BJ (cell line): ENCODE measurements at regions not wholly inside any gene's neighbourhood (a gene's known extent, or its start where the extent isn't known, plus 50 kb on each side); places are given as distances from the start of the nearest gene placed in this dataset.

ENCODE experiments used
- CTCF ChIA-PET: fragments of 350-600 bp; formaldehyde crosslinking; extraction: SDS; loops from one replicate; lab custom pipeline; 2021; ENCODE audit warnings: antibody characterized with exemption, inconsistent platforms; lab: Yijun Ruan, JAX
- POLR2A ChIA-PET: fragments of 300-600 bp; sonication (Branson Sonifier 250); formaldehyde crosslinking; extraction: SDS; loops from one replicate; lab custom pipeline; 2021; ENCODE audit warnings: antibody characterized with exemption; lab: Charles Lee
- DNase-seq: peaks from one replicate; pipeline ENCODE4 v3.0.0-alpha.2; 2011; ENCODE audit warnings: low read depth
- H3K27me3 ChIP-seq: 2 replicates; pipeline ENCODE4 v1.6.0; 2011; ENCODE audit warnings: low read length; ENCODE audit not compliant: control insufficient read depth, insufficient read depth
- H3K36me3 ChIP-seq: 2 replicates; pipeline ENCODE4 v1.5.1; 2011; ENCODE audit warnings: low read length; ENCODE audit not compliant: control insufficient read depth, insufficient read depth
- H3K4me3 ChIP-seq: 2 replicates; pipeline ENCODE4 v1.5.1; 2011; ENCODE audit warnings: low read depth, mild to moderate bottlenecking, control low read depth, low read length
- CTCF ChIP-seq: IDR thresholded peaks from 2 replicates; pipeline ENCODE4 v1.5.1; 2011; ENCODE audit warnings: low read depth, mild to moderate bottlenecking, control low read depth, inconsistent platforms, low read length, moderate library complexity; ENCODE audit not compliant: insufficient read depth

GRCh38 chrX:94454159-94454558, 780.2 kb downstream of the FAM133A start:
- no peak for DNase-seq
- no peaks in the 10 kb centered on the region for H3K27me3 ChIP-seq

GRCh38 chrX:94454606-94455005, 780.6 kb downstream of the FAM133A start:
- no peak for DNase-seq
- ChIA-PET POLR2A (no interaction called here), CTCF (no interaction called here)
- Histone ChIP-seq H3K36me3 (no peaks in the 10 kb centered on the region), H3K27me3 (no peaks in the 10 kb centered on the region), H3K4me3 (no peak overlapping the region)
- no peak for TF ChIP-seq CTCF

More at GRCh38 chrX:94454159-94454558, 780.2 kb downstream of the FAM133A start:
- ChIA-PET CTCF (no interaction called here), POLR2A (no interaction called here)
- no peak for TF ChIP-seq CTCF
- Histone ChIP-seq H3K4me3 (no peak overlapping the region), H3K36me3 (no peaks in the 10 kb centered on the region)

GRCh38 chrX:94455782-94456181, 781.8 kb downstream of the FAM133A start:
- POLR2A ChIA-PET: no interaction called here
- CTCF ChIA-PET: no interaction called here
- no peak for TF ChIP-seq CTCF
- Histone ChIP-seq H3K4me3 (no peak overlapping the region), H3K36me3 (no peaks in the 10 kb centered on the region), H3K27me3 (no peaks in the 10 kb centered on the region)
- DNase-seq: no peak

- ChIA-PET CTCF (no interaction called here), POLR2A (no interaction called here)
- TF ChIP-seq CTCF: no peak
- Histone ChIP-seq H3K4me3 (no peak overlapping the region), H3K27me3 (no peaks in the 10 kb centered on the region), H3K36me3 (no peaks in the 10 kb centered on the region)
- DNase-seq: no peak
Measured at GRCh38 chrX:94492541-94492940, 818.5 kb downstream of the FAM133A start.

GRCh38 chrX:94493405-94493804, 819.4 kb downstream of the FAM133A start:
- POLR2A ChIA-PET: no interaction called here
- no peak for DNase-seq
- H3K4me3 ChIP-seq: no peak overlapping the region
- no peaks in the 10 kb centered on the region for H3K27me3 ChIP-seq
- no peak for TF ChIP-seq CTCF
- CTCF ChIA-PET: no interaction called here
- H3K36me3 ChIP-seq: no peaks in the 10 kb centered on the region
